ENCODE measurements at regions not wholly inside any gene's neighbourhood (a gene's known extent, or its start where the extent isn't known, plus 50 kb on each side); places are given as distances from the start of the nearest gene placed in this dataset.

DNA sequence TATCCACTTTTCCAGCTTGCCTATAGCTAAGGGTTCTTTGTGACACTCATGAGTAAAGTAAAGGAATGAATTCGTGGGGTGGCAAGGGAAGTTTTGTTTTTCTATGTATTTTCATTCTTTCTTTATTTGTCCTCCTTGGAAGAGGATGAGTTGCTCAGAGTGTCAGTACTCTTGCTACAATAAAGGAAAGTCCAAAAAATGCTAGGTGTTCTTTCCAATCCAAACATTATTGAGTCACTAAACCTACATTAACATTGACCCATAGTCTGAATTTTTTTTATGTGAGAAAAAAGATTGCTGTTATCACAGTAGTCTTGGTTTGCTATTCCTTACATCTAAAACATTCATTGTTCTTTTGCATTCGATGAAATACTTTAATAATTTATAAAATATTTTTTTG lies 959.9 kb upstream of the ADGRL4 start (continued):
- no peak for TF ChIP-seq SAP30 (IDR thresholded peaks at IDR 0.05; ENCODE audit: insufficient read depth, insufficient replicate concordance, low read length)
- no peak for TF ChIP-seq HDAC6 (IDR thresholded peaks at IDR 0.05; ENCODE audit: low read depth, low read length)
- no peak for TF ChIP-seq POLR2AphosphoS5 (IDR thresholded peaks at IDR 0.05; ENCODE audit: low read depth, low read length)
- TF ChIP-seq RFX5 (IDR thresholded peaks at IDR 0.05; ENCODE audit: borderline replicate concordance, low read depth, low read length) = no peak
- TF ChIP-seq CHD7 (IDR thresholded peaks at IDR 0.05; ENCODE audit: insufficient replicate concordance, low read length) = no peak
- TF ChIP-seq TBP (IDR thresholded peaks at IDR 0.05; ENCODE audit: low read depth, low read length) = no peak
- no peak for TF ChIP-seq SP2 (IDR thresholded peaks at IDR 0.05; ENCODE audit: low read length)
- no peak for TF ChIP-seq JUND (IDR thresholded peaks at IDR 0.05; ENCODE audit: low read length)
- TF ChIP-seq EGR1 (IDR thresholded peaks at IDR 0.05; ENCODE audit: borderline replicate concordance, low read depth, low read length) = no peak
- TF ChIP-seq CTBP2 (IDR thresholded peaks at IDR 0.05; ENCODE audit: borderline replicate concordance, insufficient read depth, insufficient read length, low read length) = no peak

Data from H1 (cell line).